CD14-positive monocyte (primary cell): ENCODE measurements at regions not wholly inside any gene's neighbourhood (a gene's known extent, or its start where the extent isn't known, plus 50 kb on each side); places are given as distances from the start of the nearest gene placed in this dataset.
A peak's percentile ranks its signal among the peaks of the same experiment; 100 is the strongest.

Experiments
- DNase-seq, 3 donors: peaks; one replicate each; pipeline ENCODE4 v3.0.0-alpha.2; 2011 to 2022
- H2AFZ ChIP-seq: 2 replicates; pipeline ENCODE4 v1.6.0; 2012; ENCODE audit warnings: mild to moderate bottlenecking, low read depth, low read length, inconsistent platforms; ENCODE audit not compliant: insufficient read depth, poor library complexity, severe bottlenecking
- H3K27ac ChIP-seq, 2 donors: 1 replicate in 1 of 2; 2 replicates in 1 of 2; pipeline ENCODE4 v1.5.1; 2012 to 2013; ENCODE audit warnings: low read length in 2 of 2, control low read depth in 1 of 2, inconsistent platforms in 1 of 2, low read depth in 1 of 2, mild to moderate bottlenecking in 1 of 2
- H3K27me3 ChIP-seq, 2 donors: one replicate each; pipeline versions ENCODE4 v1.6.0 to v1.6.1; 2011 to 2013; ENCODE audit warnings: low read length in 2 of 2; ENCODE audit not compliant: control insufficient read depth in 2 of 2, insufficient read depth in 2 of 2
- H3K36me3 ChIP-seq, 2 donors: replicated peaks in 1 of 2; 1 replicate in 1 of 2; 2 replicates in 1 of 2; pipeline versions ENCODE4 v1.5.1 to v1.6.1; 2012 to 2013; ENCODE audit warnings: low read length in 2 of 2, control low read depth in 1 of 2, inconsistent platforms in 1 of 2, mild to moderate bottlenecking in 1 of 2; ENCODE audit not compliant: insufficient read depth in 2 of 2, control insufficient read depth in 1 of 2
- H3K4me1 ChIP-seq, 2 donors: 1 replicate in 1 of 2; 2 replicates in 1 of 2; pipeline versions ENCODE4 v1.5.1 to v1.6.1; 2012 to 2013; ENCODE audit warnings: low read length in 2 of 2, control low read depth in 1 of 2, inconsistent platforms in 1 of 2, mild to moderate bottlenecking in 1 of 2, moderate library complexity in 1 of 2; ENCODE audit not compliant: insufficient read depth in 2 of 2, control insufficient read depth in 1 of 2
- H3K4me2 ChIP-seq: replicated peaks from 2 replicates; pipeline ENCODE3; 2012; ENCODE audit warnings: low read length, moderate library complexity, mild to moderate bottlenecking; ENCODE audit not compliant: poor library complexity, severe bottlenecking; ENCODE audit errors: extremely low read depth
- H3K4me3 ChIP-seq, 3 experiments: fragments of 200-600 bp in 1 of 3; sonication (generic) in 1 of 3; replicated peaks in 1 of 3; 1 replicate in 2 of 3; 2 replicates in 1 of 3; pipeline ENCODE4 v1.5.1; 2011 to 2013; ENCODE audit warnings: low read length in 3 of 3, mild to moderate bottlenecking in 3 of 3, control low read depth in 2 of 3, low read depth in 2 of 3, inconsistent platforms in 1 of 3, moderate library complexity in 1 of 3
- H3K79me2 ChIP-seq: 2 replicates; pipeline ENCODE4 v1.6.0; 2012; ENCODE audit warnings: mild to moderate bottlenecking, control low read depth, inconsistent platforms, low read length, moderate library complexity; ENCODE audit not compliant: insufficient read depth
- H3K9ac ChIP-seq: 2 replicates; pipeline ENCODE4 v1.6.0; 2017; ENCODE audit warnings: low read length, mild to moderate bottlenecking; ENCODE audit not compliant: insufficient read depth, poor library complexity, severe bottlenecking
- H3K9me3 ChIP-seq, 2 donors: replicated peaks in 1 of 2; 1 replicate in 1 of 2; 2 replicates in 1 of 2; pipeline versions ENCODE4 v1.5.1 to v1.6.1; 2012 to 2013; ENCODE audit warnings: low read length in 2 of 2, control low read depth in 1 of 2; ENCODE audit not compliant: control insufficient read depth in 1 of 2, insufficient read depth in 1 of 2
- H4K20me1 ChIP-seq: 2 replicates; pipeline ENCODE4 v1.6.0; 2012; ENCODE audit warnings: mild to moderate bottlenecking, low read length, control low read depth, moderate library complexity; ENCODE audit not compliant: insufficient read depth
- H3K27ac Mint-ChIP-seq, 7 donors: one replicate each; pipeline ENCODE4 v1.8.0; 2020; ENCODE audit warnings: mild to moderate bottlenecking in 7 of 7, mixed read lengths in 7 of 7, moderate library complexity in 6 of 7, inconsistent platforms in 2 of 7
- H3K27me3 Mint-ChIP-seq, 3 donors: one replicate each; pipeline ENCODE4 v1.8.0; 2021 to 2022; ENCODE audit warnings: low read depth in 3 of 3, mild to moderate bottlenecking in 3 of 3, mixed read lengths in 3 of 3, moderate library complexity in 3 of 3, inconsistent platforms in 1 of 3
- H3K36me3 Mint-ChIP-seq, 2 donors: one replicate each; pipeline ENCODE4 v1.8.0; 2020; ENCODE audit warnings: mixed read lengths in 2 of 2, inconsistent platforms in 1 of 2, mild to moderate bottlenecking in 1 of 2
- H3K4me1 Mint-ChIP-seq: one replicate; pipeline ENCODE4 v1.8.0; 2020; ENCODE audit warnings: mild to moderate bottlenecking, mixed read lengths
- H3K4me3 Mint-ChIP-seq, 2 donors: one replicate each; pipeline ENCODE4 v1.8.0; 2020; ENCODE audit warnings: mild to moderate bottlenecking in 2 of 2, mixed read lengths in 2 of 2, moderate library complexity in 1 of 2
- H3K9me3 Mint-ChIP-seq, 7 donors: one replicate each; pipeline ENCODE4 v1.8.0; 2020 to 2022; ENCODE audit warnings: mixed read lengths in 7 of 7, mild to moderate bottlenecking in 6 of 7, moderate library complexity in 6 of 7, inconsistent platforms in 2 of 7
- WGBS: methylation state at CpG from one replicate; pipeline ENCODE4 v1.1.5; 2013; ENCODE audit warnings: missing lambda C conversion rate; ENCODE audit not compliant: insufficient coverage; 5-methylcytosine and 5-hydroxymethylcytosine counted together
- intact Hi-C, 2 donors: fragments of 100-400 bp; cut with micrococcal nuclease; formaldehyde crosslinking; loops; one replicate each; pipeline versions ENCODE4 v1.15.0 to v1.15.1; 2023
- TF ChIP-seq, protein P1 (sequence below): fragments of 200-600 bp; IDR thresholded peaks from one replicate; pipeline ENCODE4 v1.8.0; 2022; ENCODE audit warnings: antibody characterized with exemption, mild to moderate bottlenecking

DNA sequence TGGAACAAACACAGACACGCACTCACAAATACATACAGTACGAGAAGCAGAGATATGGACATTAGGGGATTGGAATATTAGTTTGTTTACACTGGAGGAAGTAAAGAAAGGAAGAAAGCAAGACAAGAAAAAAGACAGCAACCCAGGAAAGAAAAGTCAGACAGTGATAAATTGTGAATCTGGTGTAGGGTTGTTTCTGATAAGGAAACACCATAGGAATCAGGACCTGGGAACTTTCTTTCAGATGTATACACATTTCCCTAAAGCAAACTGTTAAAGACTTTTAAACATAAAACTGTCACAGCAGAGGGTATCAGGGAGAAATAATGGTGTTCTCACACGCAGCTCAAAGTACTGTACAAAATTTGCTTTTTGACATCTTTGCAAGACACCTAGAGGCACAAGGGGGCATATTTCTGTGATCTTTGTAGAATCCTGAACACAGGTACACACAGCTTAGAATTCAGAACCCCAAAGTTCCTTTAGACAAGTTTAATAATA lies 153.7 kb downstream of the TUSC7 start:
- TF ChIP-seq, protein P1, sequence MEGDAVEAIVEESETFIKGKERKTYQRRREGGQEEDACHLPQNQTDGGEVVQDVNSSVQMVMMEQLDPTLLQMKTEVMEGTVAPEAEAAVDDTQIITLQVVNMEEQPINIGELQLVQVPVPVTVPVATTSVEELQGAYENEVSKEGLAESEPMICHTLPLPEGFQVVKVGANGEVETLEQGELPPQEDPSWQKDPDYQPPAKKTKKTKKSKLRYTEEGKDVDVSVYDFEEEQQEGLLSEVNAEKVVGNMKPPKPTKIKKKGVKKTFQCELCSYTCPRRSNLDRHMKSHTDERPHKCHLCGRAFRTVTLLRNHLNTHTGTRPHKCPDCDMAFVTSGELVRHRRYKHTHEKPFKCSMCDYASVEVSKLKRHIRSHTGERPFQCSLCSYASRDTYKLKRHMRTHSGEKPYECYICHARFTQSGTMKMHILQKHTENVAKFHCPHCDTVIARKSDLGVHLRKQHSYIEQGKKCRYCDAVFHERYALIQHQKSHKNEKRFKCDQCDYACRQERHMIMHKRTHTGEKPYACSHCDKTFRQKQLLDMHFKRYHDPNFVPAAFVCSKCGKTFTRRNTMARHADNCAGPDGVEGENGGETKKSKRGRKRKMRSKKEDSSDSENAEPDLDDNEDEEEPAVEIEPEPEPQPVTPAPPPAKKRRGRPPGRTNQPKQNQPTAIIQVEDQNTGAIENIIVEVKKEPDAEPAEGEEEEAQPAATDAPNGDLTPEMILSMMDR = no peak
- Mint-ChIP-seq H3K4me3 (no peak overlapping the region), H3K36me3 (no peaks in the 10 kb centered on the region), H3K27me3 (peaks cover 0 to 2% (median 0%) of the 10 kb centered on the region in 3 donors), H3K4me1 (no peaks in the 10 kb centered on the region), H3K9me3 (no peaks in the 10 kb centered on the region), H3K27ac (no peak overlapping the region)
- no peaks in the 10 kb centered on the region for H3K9me3 ChIP-seq
- H3K4me1 ChIP-seq = no peaks in the 10 kb centered on the region
- H3K4me3 ChIP-seq = no peak overlapping the region
- no peaks in the 10 kb centered on the region for H4K20me1 ChIP-seq
- H3K4me2 ChIP-seq = no peak overlapping the region
- H3K27ac ChIP-seq = no peak overlapping the region
- H3K79me2 ChIP-seq = no peaks in the 10 kb centered on the region
- no peak overlapping the region for H3K9ac ChIP-seq
- DNase-seq = no peak
- 60% methylated on average over 1 of the region's 3 CpGs for WGBS
- H2AFZ ChIP-seq = no peak overlapping the region
- intact Hi-C loops = no loop called here
- no peaks in the 10 kb centered on the region for H3K36me3 ChIP-seq
- no peaks in the 10 kb centered on the region for H3K27me3 ChIP-seq

GRCh38 chr3:116863822-116864589 lies 154.4 kb downstream of the TUSC7 start:
- Histone ChIP-seq H3K9ac (no peak overlapping the region), H3K27me3 (no peaks in the 10 kb centered on the region)
- H3K27me3 Mint-ChIP-seq = peaks cover 0 to 3% (median 0%) of the 10 kb centered on the region in 3 donors

More at GRCh38 chr3:116863822-116864589, 154.4 kb downstream of the TUSC7 start:
- 3% methylated on average over 8 of the region's 16 CpGs for WGBS
- H3K36me3 ChIP-seq = no peaks in the 10 kb centered on the region
- peak overlapping the region; percentile 51 for H3K4me2 ChIP-seq
- Mint-ChIP-seq H3K4me1 (no peaks in the 10 kb centered on the region), H3K9me3 (no peaks in the 10 kb centered on the region), H3K36me3 (no peaks in the 10 kb centered on the region), H3K27ac (no peak overlapping the region), H3K4me3 (no peak overlapping the region)
- peak overlapping the region; percentile 47 for H2AFZ ChIP-seq
- no peaks in the 10 kb centered on the region for H3K9me3 ChIP-seq
- no peak for DNase-seq
- H3K79me2 ChIP-seq = no peaks in the 10 kb centered on the region
- intact Hi-C loops = no loop called here
- H3K4me3 ChIP-seq = peak overlapping the region in 1 of 3 experiments; percentile 45
- TF ChIP-seq, protein P1 = no peak
- no peaks in the 10 kb centered on the region for H4K20me1 ChIP-seq
- no peak overlapping the region for H3K27ac ChIP-seq
- no peaks in the 10 kb centered on the region for H3K4me1 ChIP-seq
